Astrocyte (in vitro differentiated cells and primary cell): ENCODE measurements at regions not wholly inside any gene's neighbourhood (a gene's known extent, or its start where the extent isn't known, plus 50 kb on each side); places are given as distances from the start of the nearest gene placed in this dataset.
"Not testable (repeated sequence)": the region's sequence is repeated elsewhere in the genome, so short reads cannot be mapped to it uniquely, and the experiment has no call there.

Experiments
- DNase-seq: peaks from one replicate; pipeline ENCODE4 v3.0.0-alpha.2; 2010; ENCODE audit warnings: low read depth
- FAIRE-seq: peaks from 2 replicates; lab custom pipeline; 2011; peaks lifted over from hg19 to GRCh38; lab: Jason Lieb, UNC
- H2AFZ ChIP-seq: 2 replicates; pipeline ENCODE4 v1.6.0; 2012; ENCODE audit warnings: low read depth, low read length, inconsistent platforms
- H3K27ac ChIP-seq: 2 replicates; pipeline ENCODE4 v1.5.1; 2011; ENCODE audit warnings: low read depth, low read length, inconsistent platforms
- H3K27me3 ChIP-seq: 2 replicates; pipeline ENCODE4 v1.6.0; 2011; ENCODE audit warnings: low read length, inconsistent platforms; ENCODE audit not compliant: insufficient read depth
- H3K36me3 ChIP-seq: 2 replicates; pipeline ENCODE4 v1.5.1; 2011; ENCODE audit warnings: low read length, inconsistent platforms; ENCODE audit not compliant: insufficient read depth
- H3K4me1 ChIP-seq: 2 replicates; pipeline ENCODE4 v1.5.1; 2011; ENCODE audit warnings: low read length, inconsistent platforms; ENCODE audit not compliant: insufficient read depth
- H3K4me2 ChIP-seq: 2 replicates; pipeline ENCODE4 v1.6.0; 2012; ENCODE audit warnings: low read length, inconsistent platforms
- H3K4me3 ChIP-seq: 2 replicates; pipeline ENCODE4 v1.5.1; 2011; ENCODE audit warnings: low read depth, mild to moderate bottlenecking, low read length, inconsistent platforms; ENCODE audit not compliant: insufficient read depth
- H3K79me2 ChIP-seq: 2 replicates; pipeline ENCODE4 v1.6.0; 2012; ENCODE audit warnings: mild to moderate bottlenecking, low read length, inconsistent platforms; ENCODE audit not compliant: insufficient read depth
- H3K9ac ChIP-seq: 2 replicates; pipeline ENCODE4 v1.6.0; 2012; ENCODE audit warnings: mild to moderate bottlenecking, low read length, inconsistent platforms
- H3K9me3 ChIP-seq: 2 replicates; pipeline ENCODE4 v1.5.1; 2012; ENCODE audit warnings: low read depth, mild to moderate bottlenecking, low read length, inconsistent platforms; ENCODE audit not compliant: insufficient read depth
- H4K20me1 ChIP-seq: 2 replicates; pipeline ENCODE4 v1.6.0; 2012; ENCODE audit warnings: low read length, inconsistent platforms; ENCODE audit not compliant: insufficient read depth
- H3K27ac Mint-ChIP-seq: one replicate; pipeline ENCODE4 v1.8.0; 2021; ENCODE audit warnings: mild to moderate bottlenecking, mixed read lengths; ENCODE audit not compliant: unreplicated experiment
- H3K27me3 Mint-ChIP-seq: one replicate; pipeline ENCODE4 v1.8.0; 2021; ENCODE audit warnings: low read depth, mixed read lengths; ENCODE audit not compliant: unreplicated experiment
- H3K36me3 Mint-ChIP-seq: one replicate; pipeline ENCODE4 v1.8.0; 2021; ENCODE audit warnings: low read depth, mixed read lengths; ENCODE audit not compliant: unreplicated experiment
- H3K4me1 Mint-ChIP-seq: one replicate; pipeline ENCODE4 v1.8.0; 2021; ENCODE audit warnings: low read depth, mixed read lengths; ENCODE audit not compliant: unreplicated experiment
- H3K4me3 Mint-ChIP-seq: one replicate; pipeline ENCODE4 v1.8.0; 2021; ENCODE audit warnings: mild to moderate bottlenecking, moderate library complexity, mixed read lengths; ENCODE audit not compliant: unreplicated experiment
- H3K9me3 Mint-ChIP-seq: one replicate; pipeline ENCODE4 v1.8.0; 2021; ENCODE audit warnings: mild to moderate bottlenecking, mixed read lengths; ENCODE audit not compliant: unreplicated experiment
- CTCF ChIP-seq: IDR thresholded peaks from 2 replicates; pipeline ENCODE4 v1.5.1; 2011; ENCODE audit warnings: low read depth, mild to moderate bottlenecking, inconsistent platforms, low read length, moderate library complexity; ENCODE audit not compliant: insufficient read depth
- EZH2 ChIP-seq: IDR thresholded peaks from 2 replicates; pipeline ENCODE4 v1.6.1; 2012; ENCODE audit warnings: mild to moderate bottlenecking, low read length, inconsistent platforms; ENCODE audit not compliant: insufficient read depth

- no peaks in the 10 kb centered on the region for H4K20me1 ChIP-seq
- H3K4me1 Mint-ChIP-seq = no peaks in the 10 kb centered on the region
- H3K9me3 Mint-ChIP-seq = no peaks in the 10 kb centered on the region
- DNase-seq (no peak), FAIRE-seq (no peak)
- H2AFZ ChIP-seq = no peak overlapping the region
- H3K4me1 ChIP-seq = no peaks in the 10 kb centered on the region
- H3K36me3 ChIP-seq = no peaks in the 10 kb centered on the region
- H3K27me3 ChIP-seq = peaks cover 6% of the 10 kb centered on the region
- no peak overlapping the region for H3K27ac ChIP-seq
- H3K9ac ChIP-seq = no peak overlapping the region
- H3K4me2 ChIP-seq = no peak overlapping the region
- H3K27me3 Mint-ChIP-seq = peaks cover 17% of the 10 kb centered on the region
- H3K4me3 Mint-ChIP-seq = no peak overlapping the region
- H3K79me2 ChIP-seq = no peaks in the 10 kb centered on the region
- no peak for TF ChIP-seq EZH2
- TF ChIP-seq CTCF = no peak
- H3K4me3 ChIP-seq = no peak overlapping the region
- no peaks in the 10 kb centered on the region for H3K36me3 Mint-ChIP-seq
- no peaks in the 10 kb centered on the region for H3K9me3 ChIP-seq
- no peak overlapping the region for H3K27ac Mint-ChIP-seq
These were observed 80.9 kb upstream of the ADGRE5 start for GRCh38 chr19:14300303-14300702.

- H3K9me3 Mint-ChIP-seq, H3K4me2 ChIP-seq, H3K4me1 ChIP-seq, H3K36me3 Mint-ChIP-seq, H3K4me1 Mint-ChIP-seq, H3K4me3 Mint-ChIP-seq, H4K20me1 ChIP-seq, H3K79me2 ChIP-seq, H3K9ac ChIP-seq, H3K4me3 ChIP-seq, H3K9me3 ChIP-seq, H3K27ac ChIP-seq, H3K36me3 ChIP-seq, H2AFZ ChIP-seq, DNase-seq, H3K27me3 ChIP-seq, FAIRE-seq, H3K27ac Mint-ChIP-seq: not testable (repeated sequence)
- peaks cover 12% of the 10 kb centered on the region for H3K27me3 Mint-ChIP-seq
These were observed 81.9 kb upstream of the ADGRE5 start for GRCh38 chr19:14299224-14299827.

- not testable (repeated sequence) for H3K4me1 Mint-ChIP-seq, H3K4me1 ChIP-seq, H2AFZ ChIP-seq, H3K9me3 Mint-ChIP-seq, H3K9ac ChIP-seq, H3K79me2 ChIP-seq, H3K27ac Mint-ChIP-seq, DNase-seq, H3K27me3 ChIP-seq, H3K4me3 Mint-ChIP-seq, H4K20me1 ChIP-seq, FAIRE-seq, H3K36me3 ChIP-seq, H3K9me3 ChIP-seq, H3K4me3 ChIP-seq, H3K4me2 ChIP-seq, H3K27ac ChIP-seq, H3K36me3 Mint-ChIP-seq
- peaks cover 10% of the 10 kb centered on the region for H3K27me3 Mint-ChIP-seq
These were observed 83.2 kb upstream of the ADGRE5 start for GRCh38 chr19:14297883-14298576.

- not testable (repeated sequence) for H3K27ac Mint-ChIP-seq, FAIRE-seq, H3K9ac ChIP-seq, H3K4me2 ChIP-seq, H3K4me1 Mint-ChIP-seq, DNase-seq, H3K9me3 Mint-ChIP-seq, H2AFZ ChIP-seq, H3K36me3 Mint-ChIP-seq, H3K27me3 Mint-ChIP-seq, H3K4me3 ChIP-seq, H4K20me1 ChIP-seq, H3K27me3 ChIP-seq, H3K79me2 ChIP-seq, H3K27ac ChIP-seq, H3K4me3 Mint-ChIP-seq, H3K9me3 ChIP-seq, H3K4me1 ChIP-seq, H3K36me3 ChIP-seq
These were observed 86.3 kb upstream of the ADGRE5 start for GRCh38 chr19:14294974-14295373.

GRCh38 chr19:14293816-14294170 lies 87.5 kb upstream of the ADGRE5 start:
- H3K79me2 ChIP-seq, H3K27me3 Mint-ChIP-seq, H3K4me1 Mint-ChIP-seq, H3K36me3 Mint-ChIP-seq, H3K4me2 ChIP-seq, H2AFZ ChIP-seq, H3K9me3 Mint-ChIP-seq, H3K27ac Mint-ChIP-seq, H4K20me1 ChIP-seq, H3K27me3 ChIP-seq, H3K36me3 ChIP-seq, H3K4me3 ChIP-seq, H3K9me3 ChIP-seq, FAIRE-seq, H3K27ac ChIP-seq, H3K4me1 ChIP-seq, DNase-seq, H3K4me3 Mint-ChIP-seq, H3K9ac ChIP-seq: not testable (repeated sequence)
